ENCODE measurements at regions not wholly inside any gene's neighbourhood (a gene's known extent, or its start where the extent isn't known, plus 50 kb on each side); places are given as distances from the start of the nearest gene placed in this dataset.

GRCh38 chr9:78778861-78779374 is 482.0 kb downstream of the PSAT1 start:
- no peak overlapping the region for H3K4me3 Mint-ChIP-seq
- no peak overlapping the region for H3K27ac Mint-ChIP-seq
- H3K27me3 Mint-ChIP-seq (ENCODE audit: low read depth) = no peaks in the 10 kb centered on the region
- no peaks in the 10 kb centered on the region for H3K36me3 Mint-ChIP-seq (ENCODE audit: low read depth)
- no peaks in the 10 kb centered on the region for H3K4me1 Mint-ChIP-seq (ENCODE audit: low read depth)
- no peaks in the 10 kb centered on the region for H3K9me3 Mint-ChIP-seq

DNA sequence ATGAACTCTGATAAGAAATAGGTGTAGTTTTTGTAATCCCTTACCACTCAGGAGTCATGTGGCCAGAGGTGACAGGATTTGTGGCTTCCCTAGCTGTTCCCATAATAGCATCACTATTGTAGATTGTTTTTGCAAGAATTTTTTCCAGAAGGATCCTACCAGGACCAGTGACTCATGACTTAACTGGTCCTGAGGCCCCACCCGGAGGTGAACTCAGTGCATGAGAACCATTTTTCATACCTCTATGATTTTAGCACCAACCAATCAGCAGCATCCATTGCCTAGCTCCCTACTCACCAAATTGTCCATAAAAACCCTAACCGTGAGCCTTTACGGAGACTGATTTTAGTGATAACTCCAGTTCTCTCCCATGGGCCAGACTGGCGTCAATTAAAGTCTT is 484.8 kb downstream of the PSAT1 start:
- Mint-ChIP-seq H3K27me3 (ENCODE audit: low read depth) (no peaks in the 10 kb centered on the region), H3K4me3 (no peak overlapping the region), H3K36me3 (ENCODE audit: low read depth) (no peaks in the 10 kb centered on the region), H3K27ac (no peak overlapping the region), H3K4me1 (ENCODE audit: low read depth) (no peaks in the 10 kb centered on the region), H3K9me3 (no peaks in the 10 kb centered on the region)

DNA sequence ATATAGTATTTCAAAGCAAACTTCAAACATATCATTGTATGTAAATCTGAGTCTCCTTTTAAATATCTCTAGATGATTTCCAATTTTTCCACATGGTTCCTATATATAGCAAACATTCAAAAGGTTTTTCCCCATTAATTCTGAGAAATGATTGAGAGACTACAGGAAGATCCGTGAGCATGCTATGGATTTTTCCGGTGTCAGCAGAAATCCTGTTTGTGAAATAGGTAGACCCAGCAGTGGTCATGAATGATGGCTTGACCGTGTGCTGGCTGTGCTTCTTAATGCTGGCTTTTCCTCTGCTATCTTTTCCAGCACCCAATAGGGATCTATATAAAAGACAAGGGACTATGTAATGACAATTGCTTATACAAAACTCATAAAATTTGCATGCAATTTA is 485.3 kb downstream of the PSAT1 start:
- Mint-ChIP-seq H3K4me3 (no peak overlapping the region), H3K36me3 (ENCODE audit: low read depth) (no peaks in the 10 kb centered on the region), H3K27ac (no peak overlapping the region), H3K4me1 (ENCODE audit: low read depth) (no peaks in the 10 kb centered on the region), H3K9me3 (no peaks in the 10 kb centered on the region), H3K27me3 (ENCODE audit: low read depth) (no peaks in the 10 kb centered on the region)

DNA sequence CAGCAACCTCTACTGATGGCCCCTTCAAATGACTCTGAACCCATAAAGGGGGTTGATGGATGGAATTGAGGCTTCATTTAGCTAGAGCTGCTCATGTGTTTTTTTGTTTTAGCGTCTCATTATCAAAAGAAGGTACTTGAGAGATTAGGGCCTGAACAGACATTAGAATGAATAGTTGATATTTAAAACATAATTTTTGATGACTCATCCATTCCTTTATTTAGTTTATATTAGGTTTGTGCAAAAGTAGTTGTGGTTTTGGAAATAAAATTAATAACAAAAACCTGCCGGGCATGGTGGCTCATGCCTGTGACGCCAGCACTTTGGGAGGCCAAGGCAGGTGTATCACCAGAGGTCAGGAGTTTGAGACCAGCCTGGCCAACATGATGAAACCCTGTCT is 485.9 kb downstream of the PSAT1 start:
- Mint-ChIP-seq H3K27ac (no peak overlapping the region), H3K4me3 (no peak overlapping the region), H3K9me3 (no peaks in the 10 kb centered on the region), H3K36me3 (ENCODE audit: low read depth) (no peaks in the 10 kb centered on the region), H3K27me3 (ENCODE audit: low read depth) (no peaks in the 10 kb centered on the region), H3K4me1 (ENCODE audit: low read depth) (no peaks in the 10 kb centered on the region)

DNA sequence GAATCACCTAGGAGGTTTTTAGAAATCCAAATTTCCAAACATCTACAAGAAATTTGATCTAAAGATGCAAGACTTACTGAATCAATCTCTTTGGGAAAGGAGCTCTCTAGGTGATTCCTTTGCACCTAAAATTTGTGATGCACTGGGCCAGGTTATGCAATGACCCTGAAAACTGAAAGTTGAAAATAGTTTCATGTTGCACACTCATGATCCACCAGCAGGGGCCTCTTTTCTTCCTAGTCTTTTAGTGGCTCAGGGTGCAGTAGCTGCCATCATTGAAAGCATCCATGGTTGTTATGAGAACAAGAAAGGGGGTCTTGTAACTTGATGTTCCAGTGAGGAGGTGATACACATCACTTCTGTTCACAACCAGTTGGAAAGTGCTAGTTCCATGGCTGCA is 486.8 kb downstream of the PSAT1 start:
- no peaks in the 10 kb centered on the region for H3K27me3 Mint-ChIP-seq (ENCODE audit: low read depth)
- H3K4me3 Mint-ChIP-seq = no peak overlapping the region
- H3K27ac Mint-ChIP-seq = no peak overlapping the region
- no peaks in the 10 kb centered on the region for H3K36me3 Mint-ChIP-seq (ENCODE audit: low read depth)
- H3K9me3 Mint-ChIP-seq = no peaks in the 10 kb centered on the region
- no peaks in the 10 kb centered on the region for H3K4me1 Mint-ChIP-seq (ENCODE audit: low read depth)

GRCh38 chr9:78786794-78787193 is 489.9 kb downstream of the PSAT1 start:
- H3K27ac Mint-ChIP-seq = no peak overlapping the region
- H3K4me3 Mint-ChIP-seq = no peak overlapping the region
- H3K36me3 Mint-ChIP-seq (ENCODE audit: low read depth) = no peaks in the 10 kb centered on the region
- H3K27me3 Mint-ChIP-seq (ENCODE audit: low read depth) = no peaks in the 10 kb centered on the region
- no peaks in the 10 kb centered on the region for H3K9me3 Mint-ChIP-seq
- H3K4me1 Mint-ChIP-seq (ENCODE audit: low read depth) = no peaks in the 10 kb centered on the region

DNA sequence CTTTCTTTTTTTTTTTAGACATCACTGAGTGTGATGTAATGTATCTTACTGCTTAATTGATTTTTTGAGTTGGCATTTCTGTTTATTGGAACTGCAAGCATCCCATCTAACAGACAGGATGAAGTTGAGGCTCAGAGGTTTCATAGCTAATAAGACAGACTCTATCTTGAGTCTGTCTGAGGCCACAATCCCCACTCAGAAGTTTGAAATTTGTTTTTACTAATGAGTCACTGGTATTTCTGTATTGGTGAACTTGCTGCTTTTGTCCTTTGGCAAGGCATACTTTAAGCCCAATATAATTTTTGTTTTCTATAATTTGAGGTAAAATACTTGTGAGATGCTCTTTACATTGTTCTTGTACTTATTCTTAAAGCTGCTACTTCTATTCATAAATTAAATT is 491.2 kb downstream of the PSAT1 start:
- no peaks in the 10 kb centered on the region for H3K27me3 Mint-ChIP-seq (ENCODE audit: low read depth)
- no peak overlapping the region for H3K4me3 Mint-ChIP-seq
- H3K36me3 Mint-ChIP-seq (ENCODE audit: low read depth) = no peaks in the 10 kb centered on the region
- H3K9me3 Mint-ChIP-seq = no peaks in the 10 kb centered on the region
- no peaks in the 10 kb centered on the region for H3K4me1 Mint-ChIP-seq (ENCODE audit: low read depth)
- H3K27ac Mint-ChIP-seq = no peak overlapping the region

GRCh38 chr9:78791779-78792178 is 494.9 kb downstream of the PSAT1 start:
- Mint-ChIP-seq H3K27ac (no peak overlapping the region), H3K4me3 (no peak overlapping the region), H3K9me3 (no peaks in the 10 kb centered on the region), H3K36me3 (ENCODE audit: low read depth) (no peaks in the 10 kb centered on the region), H3K4me1 (ENCODE audit: low read depth) (no peaks in the 10 kb centered on the region), H3K27me3 (ENCODE audit: low read depth) (no peaks in the 10 kb centered on the region)

- Mint-ChIP-seq H3K4me3 (no peak overlapping the region), H3K27ac (no peak overlapping the region), H3K27me3 (ENCODE audit: low read depth) (no peaks in the 10 kb centered on the region), H3K36me3 (ENCODE audit: low read depth) (no peaks in the 10 kb centered on the region), H3K4me1 (ENCODE audit: low read depth) (no peaks in the 10 kb centered on the region), H3K9me3 (no peaks in the 10 kb centered on the region)
Observed at GRCh38 chr9:78792745-78793144, 495.8 kb downstream of the PSAT1 start.

- H3K4me1 Mint-ChIP-seq (ENCODE audit: low read depth) = no peaks in the 10 kb centered on the region
- H3K9me3 Mint-ChIP-seq = no peaks in the 10 kb centered on the region
- H3K27ac Mint-ChIP-seq = no peak overlapping the region
- H3K27me3 Mint-ChIP-seq (ENCODE audit: low read depth) = no peaks in the 10 kb centered on the region
- no peak overlapping the region for H3K4me3 Mint-ChIP-seq
- no peaks in the 10 kb centered on the region for H3K36me3 Mint-ChIP-seq (ENCODE audit: low read depth)
Observed at GRCh38 chr9:78805771-78806170, 508.8 kb downstream of the PSAT1 start.

DNA sequence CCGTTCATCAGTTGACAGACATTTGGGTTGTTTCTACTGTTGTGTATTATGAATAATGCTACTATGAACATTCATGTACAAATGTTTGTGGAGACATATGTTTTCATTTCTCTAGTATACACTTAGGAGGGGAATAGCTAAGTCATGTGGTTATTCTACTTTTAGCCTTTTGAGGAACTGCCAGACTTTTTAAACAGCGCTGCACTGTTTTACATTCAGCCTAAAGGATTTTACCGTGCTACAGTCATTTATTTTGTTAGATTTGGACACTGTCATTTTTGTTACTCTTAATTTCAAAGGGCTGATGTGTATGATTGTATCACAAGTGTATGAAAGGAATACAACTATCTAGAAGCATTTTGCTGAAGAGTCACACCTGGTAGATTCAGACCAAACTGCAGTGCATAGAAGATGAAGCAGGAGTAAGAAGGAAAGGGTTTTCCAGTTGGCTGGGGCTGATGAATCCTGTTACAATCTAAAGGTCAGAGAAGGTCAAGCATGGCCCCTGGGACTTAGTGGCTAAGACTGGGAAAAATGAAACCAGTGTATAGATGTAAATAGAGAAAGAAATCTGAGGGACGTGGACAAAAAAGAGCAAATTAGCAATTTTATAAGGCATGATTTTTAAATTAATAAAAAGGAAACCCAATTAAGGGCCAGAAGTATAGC is 509.7 kb downstream of the PSAT1 start:
- no peaks in the 10 kb centered on the region for H3K27me3 Mint-ChIP-seq (ENCODE audit: low read depth)
- H3K4me1 Mint-ChIP-seq (ENCODE audit: low read depth) = no peaks in the 10 kb centered on the region
- no peak overlapping the region for H3K27ac Mint-ChIP-seq
- no peaks in the 10 kb centered on the region for H3K36me3 Mint-ChIP-seq (ENCODE audit: low read depth)
- H3K4me3 Mint-ChIP-seq = no peak overlapping the region
- H3K9me3 Mint-ChIP-seq = no peaks in the 10 kb centered on the region

DNA sequence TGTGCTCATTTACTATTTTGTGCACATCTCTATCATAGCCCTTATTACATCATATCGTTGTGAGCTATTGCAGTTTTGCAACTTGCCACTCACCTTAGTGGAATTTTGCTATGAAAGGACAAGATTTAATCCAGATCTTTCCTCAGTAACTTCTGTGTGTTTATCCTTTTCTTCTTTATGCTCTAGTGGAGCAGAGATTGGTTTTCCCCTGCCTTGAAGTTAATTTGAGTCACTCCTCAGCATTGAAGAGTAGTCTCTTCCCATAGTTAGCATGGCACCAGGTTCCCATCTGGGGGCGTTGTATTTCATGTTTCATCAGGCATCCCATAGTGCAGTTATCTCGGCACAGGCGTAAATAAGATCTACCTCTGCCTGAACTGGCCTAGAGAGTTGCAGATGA is 510.4 kb downstream of the PSAT1 start:
- Mint-ChIP-seq H3K9me3 (no peaks in the 10 kb centered on the region), H3K36me3 (ENCODE audit: low read depth) (no peaks in the 10 kb centered on the region), H3K4me3 (no peak overlapping the region), H3K4me1 (ENCODE audit: low read depth) (no peaks in the 10 kb centered on the region), H3K27me3 (ENCODE audit: low read depth) (no peaks in the 10 kb centered on the region), H3K27ac (no peak overlapping the region)

- Mint-ChIP-seq H3K36me3 (ENCODE audit: low read depth) (no peaks in the 10 kb centered on the region), H3K27ac (no peak overlapping the region), H3K9me3 (no peaks in the 10 kb centered on the region), H3K4me1 (ENCODE audit: low read depth) (no peaks in the 10 kb centered on the region), H3K4me3 (no peak overlapping the region), H3K27me3 (ENCODE audit: low read depth) (no peaks in the 10 kb centered on the region)
Observed at GRCh38 chr9:78808048-78808447, 511.1 kb downstream of the PSAT1 start.

DNA sequence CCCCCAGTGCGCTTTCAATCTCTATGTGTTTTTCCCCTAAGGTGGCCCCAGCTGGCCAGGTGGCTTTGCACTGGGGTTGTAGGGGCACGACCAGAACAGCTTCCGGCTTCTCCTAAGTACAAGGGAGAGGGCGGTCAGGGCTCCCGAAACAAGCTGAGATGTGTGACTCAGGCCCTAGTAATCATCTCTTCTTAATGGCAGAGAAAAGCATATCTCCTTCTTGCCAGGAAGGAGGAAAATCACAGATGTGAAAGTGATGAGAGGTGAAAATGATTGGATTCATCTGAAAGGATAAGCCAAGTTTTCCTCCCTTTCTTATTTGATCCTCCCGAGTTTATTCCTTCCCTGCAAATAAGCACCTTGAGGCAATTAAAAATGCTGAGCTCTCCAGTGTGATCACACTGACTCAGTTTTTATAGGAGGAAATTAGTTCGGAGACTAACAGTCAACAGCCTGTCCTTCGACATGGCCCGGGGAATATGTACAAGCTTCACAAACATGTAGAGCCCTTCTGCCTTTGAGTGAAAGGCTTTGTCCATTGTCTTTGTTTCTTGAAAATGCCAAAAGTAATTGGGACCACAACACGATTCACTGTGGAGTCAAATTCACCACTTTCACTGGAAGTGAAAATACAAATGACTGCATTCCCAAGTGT is 514.8 kb downstream of the PSAT1 start:
- H3K36me3 Mint-ChIP-seq (ENCODE audit: low read depth) = no peaks in the 10 kb centered on the region
- no peak overlapping the region for H3K4me3 Mint-ChIP-seq
- H3K4me1 Mint-ChIP-seq (ENCODE audit: low read depth) = no peaks in the 10 kb centered on the region
- H3K27ac Mint-ChIP-seq = no peak overlapping the region
- H3K9me3 Mint-ChIP-seq = no peaks in the 10 kb centered on the region
- H3K27me3 Mint-ChIP-seq (ENCODE audit: low read depth) = no peaks in the 10 kb centered on the region

DNA sequence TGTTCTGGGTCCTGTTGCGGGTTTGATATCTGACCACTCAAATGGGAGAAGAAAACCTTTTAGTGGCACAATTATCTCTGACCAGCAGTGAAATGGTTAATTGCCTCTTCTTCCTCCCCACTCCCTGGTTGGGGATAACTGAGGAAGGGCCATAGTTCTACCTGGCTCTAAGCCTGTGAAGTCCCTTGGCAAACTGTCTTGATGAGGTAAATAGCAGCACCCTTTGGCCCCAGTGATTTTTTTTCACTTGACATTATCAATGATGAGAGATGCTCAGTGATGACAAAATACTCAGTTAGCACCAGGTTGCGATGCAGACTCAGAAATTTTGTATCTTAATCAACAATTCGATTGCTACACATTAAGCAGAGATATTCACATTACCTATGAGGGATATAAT is 515.7 kb downstream of the PSAT1 start:
- Mint-ChIP-seq H3K27ac (no peak overlapping the region), H3K4me3 (no peak overlapping the region), H3K9me3 (no peaks in the 10 kb centered on the region), H3K4me1 (ENCODE audit: low read depth) (no peaks in the 10 kb centered on the region), H3K27me3 (ENCODE audit: low read depth) (no peaks in the 10 kb centered on the region), H3K36me3 (ENCODE audit: low read depth) (no peaks in the 10 kb centered on the region)

Data from T-helper 1 cell treated with Interleukin-12 subunit alpha and Interleukin-12 subunit beta and Interleukin-4 antibody, amounts not matched to agents 30 μg/mL and 1 μg/mL, for 36 hours (primary cell).